GM23338 (cell line): ENCODE measurements at regions not wholly inside any gene's neighbourhood (a gene's known extent, or its start where the extent isn't known, plus 50 kb on each side); places are given as distances from the start of the nearest gene placed in this dataset.

ENCODE experiments used
- CREB1 ChIP-seq: fragments of 250-450 bp; sonication (Bioruptor Pico); IDR thresholded peaks from 2 replicates; pipeline ENCODE4 v1.5.0; 2020; ENCODE audit warnings: low read depth, mild to moderate bottlenecking, moderate library complexity
- EZH2 ChIP-seq: fragments of 200-600 bp; sonication (generic); IDR thresholded peaks from one replicate; pipeline ENCODE4 v1.8.0; 2017; ENCODE audit warnings: antibody characterized with exemption, mild to moderate bottlenecking, low read depth; ENCODE audit not compliant: unreplicated experiment
- EZH2phosphoT487 ChIP-seq: fragments of 200-600 bp; sonication (generic); IDR thresholded peaks from one replicate; pipeline ENCODE4 v1.8.1; 2018; ENCODE audit warnings: antibody characterized with exemption; ENCODE audit not compliant: unreplicated experiment
- JUNB ChIP-seq: IDR thresholded peaks from one replicate; pipeline ENCODE4 v1.6.1; 2016; ENCODE audit warnings: antibody characterized with exemption; ENCODE audit not compliant: unreplicated experiment
- NANOG ChIP-seq: IDR thresholded peaks from 2 replicates; pipeline ENCODE4 v1.6.1; 2016; ENCODE audit warnings: antibody characterized with exemption, borderline replicate concordance
- POLR2AphosphoS5 ChIP-seq: IDR thresholded peaks from 2 replicates; pipeline ENCODE4 v1.6.1; 2016; ENCODE audit warnings: antibody characterized with exemption, low read depth
- STAT1 ChIP-seq: IDR thresholded peaks from one replicate; pipeline ENCODE4 v1.6.1; 2016; ENCODE audit warnings: antibody characterized with exemption; ENCODE audit not compliant: unreplicated experiment
- ZNF114 ChIP-seq: fragments of 250-450 bp; sonication (Bioruptor Pico); IDR thresholded peaks from 2 replicates; pipeline ENCODE4 v1.5.0; 2020; ENCODE audit warnings: mild to moderate bottlenecking, moderate library complexity
- ZNF331 ChIP-seq: fragments of 250-450 bp; sonication (Bioruptor Pico); IDR thresholded peaks from 2 replicates; pipeline ENCODE4 v1.5.0; 2020; ENCODE audit warnings: low read depth, mild to moderate bottlenecking, moderate library complexity
- TF ChIP-seq, protein P1 (sequence below), 2 experiments: fragments of 200-600 bp in 1 of 2; sonication (generic) in 1 of 2; conservative IDR thresholded peaks; 2 replicates each; pipeline versions ENCODE4 v1.5.1 to v1.6.1; 2016 to 2017; ENCODE audit warnings: antibody characterized with exemption in 2 of 2, low read depth in 2 of 2, mild to moderate bottlenecking in 2 of 2, moderate library complexity in 1 of 2
- TF ChIP-seq, protein P2 (sequence below): IDR thresholded peaks from one replicate; pipeline ENCODE4 v1.6.1; 2018; ENCODE audit warnings: antibody characterized with exemption; ENCODE audit not compliant: unreplicated experiment
- TF ChIP-seq, protein P3 (sequence below): IDR thresholded peaks from 2 replicates; pipeline ENCODE4 v1.6.1; 2016; ENCODE audit warnings: antibody characterized with exemption

DNA sequence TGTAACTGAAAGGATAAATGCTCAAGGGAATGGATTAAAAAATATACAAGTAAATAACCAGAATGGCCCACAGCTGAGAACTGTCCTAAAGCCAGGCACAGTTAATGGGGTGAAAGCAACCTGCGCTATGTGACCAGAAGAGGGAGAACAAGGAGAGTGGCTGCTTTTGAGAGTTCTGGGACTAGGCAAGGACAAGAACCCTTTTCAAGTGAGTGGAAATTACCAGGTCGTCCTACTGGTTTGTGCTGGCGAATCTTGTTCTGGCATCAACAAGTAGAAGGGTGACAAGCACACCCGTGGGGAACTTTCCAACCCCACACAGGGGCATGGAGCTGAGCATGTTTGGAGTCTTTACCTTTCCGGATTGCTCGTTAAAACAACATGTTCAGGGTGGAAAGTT is 82.8 kb downstream of the TMEM17 start:
- TF ChIP-seq NANOG, result no peak
- TF ChIP-seq, protein P1, sequence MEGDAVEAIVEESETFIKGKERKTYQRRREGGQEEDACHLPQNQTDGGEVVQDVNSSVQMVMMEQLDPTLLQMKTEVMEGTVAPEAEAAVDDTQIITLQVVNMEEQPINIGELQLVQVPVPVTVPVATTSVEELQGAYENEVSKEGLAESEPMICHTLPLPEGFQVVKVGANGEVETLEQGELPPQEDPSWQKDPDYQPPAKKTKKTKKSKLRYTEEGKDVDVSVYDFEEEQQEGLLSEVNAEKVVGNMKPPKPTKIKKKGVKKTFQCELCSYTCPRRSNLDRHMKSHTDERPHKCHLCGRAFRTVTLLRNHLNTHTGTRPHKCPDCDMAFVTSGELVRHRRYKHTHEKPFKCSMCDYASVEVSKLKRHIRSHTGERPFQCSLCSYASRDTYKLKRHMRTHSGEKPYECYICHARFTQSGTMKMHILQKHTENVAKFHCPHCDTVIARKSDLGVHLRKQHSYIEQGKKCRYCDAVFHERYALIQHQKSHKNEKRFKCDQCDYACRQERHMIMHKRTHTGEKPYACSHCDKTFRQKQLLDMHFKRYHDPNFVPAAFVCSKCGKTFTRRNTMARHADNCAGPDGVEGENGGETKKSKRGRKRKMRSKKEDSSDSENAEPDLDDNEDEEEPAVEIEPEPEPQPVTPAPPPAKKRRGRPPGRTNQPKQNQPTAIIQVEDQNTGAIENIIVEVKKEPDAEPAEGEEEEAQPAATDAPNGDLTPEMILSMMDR (conservative IDR thresholded peaks at IDR 0.05; ENCODE audit: low read depth in 2 of 2), result peak; percentile 54 to 64
- TF ChIP-seq EZH2, result no peak
- no peak for TF ChIP-seq POLR2AphosphoS5
- TF ChIP-seq JUNB, result no peak
- no peak for TF ChIP-seq CREB1 (CRISPR knock-in tag)
- TF ChIP-seq, protein P2, sequence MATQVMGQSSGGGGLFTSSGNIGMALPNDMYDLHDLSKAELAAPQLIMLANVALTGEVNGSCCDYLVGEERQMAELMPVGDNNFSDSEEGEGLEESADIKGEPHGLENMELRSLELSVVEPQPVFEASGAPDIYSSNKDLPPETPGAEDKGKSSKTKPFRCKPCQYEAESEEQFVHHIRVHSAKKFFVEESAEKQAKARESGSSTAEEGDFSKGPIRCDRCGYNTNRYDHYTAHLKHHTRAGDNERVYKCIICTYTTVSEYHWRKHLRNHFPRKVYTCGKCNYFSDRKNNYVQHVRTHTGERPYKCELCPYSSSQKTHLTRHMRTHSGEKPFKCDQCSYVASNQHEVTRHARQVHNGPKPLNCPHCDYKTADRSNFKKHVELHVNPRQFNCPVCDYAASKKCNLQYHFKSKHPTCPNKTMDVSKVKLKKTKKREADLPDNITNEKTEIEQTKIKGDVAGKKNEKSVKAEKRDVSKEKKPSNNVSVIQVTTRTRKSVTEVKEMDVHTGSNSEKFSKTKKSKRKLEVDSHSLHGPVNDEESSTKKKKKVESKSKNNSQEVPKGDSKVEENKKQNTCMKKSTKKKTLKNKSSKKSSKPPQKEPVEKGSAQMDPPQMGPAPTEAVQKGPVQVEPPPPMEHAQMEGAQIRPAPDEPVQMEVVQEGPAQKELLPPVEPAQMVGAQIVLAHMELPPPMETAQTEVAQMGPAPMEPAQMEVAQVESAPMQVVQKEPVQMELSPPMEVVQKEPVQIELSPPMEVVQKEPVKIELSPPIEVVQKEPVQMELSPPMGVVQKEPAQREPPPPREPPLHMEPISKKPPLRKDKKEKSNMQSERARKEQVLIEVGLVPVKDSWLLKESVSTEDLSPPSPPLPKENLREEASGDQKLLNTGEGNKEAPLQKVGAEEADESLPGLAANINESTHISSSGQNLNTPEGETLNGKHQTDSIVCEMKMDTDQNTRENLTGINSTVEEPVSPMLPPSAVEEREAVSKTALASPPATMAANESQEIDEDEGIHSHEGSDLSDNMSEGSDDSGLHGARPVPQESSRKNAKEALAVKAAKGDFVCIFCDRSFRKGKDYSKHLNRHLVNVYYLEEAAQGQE, result no peak
- no peak for TF ChIP-seq EZH2phosphoT487
- TF ChIP-seq STAT1, result no peak
- TF ChIP-seq, protein P3, sequence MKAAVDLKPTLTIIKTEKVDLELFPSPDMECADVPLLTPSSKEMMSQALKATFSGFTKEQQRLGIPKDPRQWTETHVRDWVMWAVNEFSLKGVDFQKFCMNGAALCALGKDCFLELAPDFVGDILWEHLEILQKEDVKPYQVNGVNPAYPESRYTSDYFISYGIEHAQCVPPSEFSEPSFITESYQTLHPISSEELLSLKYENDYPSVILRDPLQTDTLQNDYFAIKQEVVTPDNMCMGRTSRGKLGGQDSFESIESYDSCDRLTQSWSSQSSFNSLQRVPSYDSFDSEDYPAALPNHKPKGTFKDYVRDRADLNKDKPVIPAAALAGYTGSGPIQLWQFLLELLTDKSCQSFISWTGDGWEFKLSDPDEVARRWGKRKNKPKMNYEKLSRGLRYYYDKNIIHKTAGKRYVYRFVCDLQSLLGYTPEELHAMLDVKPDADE, result no peak
- TF ChIP-seq ZNF331 (CRISPR knock-in tag), result no peak
- no peak for TF ChIP-seq ZNF114 (CRISPR knock-in tag)
